ENCODE measurements at regions not wholly inside any gene's neighbourhood (a gene's known extent, or its start where the extent isn't known, plus 50 kb on each side); places are given as distances from the start of the nearest gene placed in this dataset.

DNA sequence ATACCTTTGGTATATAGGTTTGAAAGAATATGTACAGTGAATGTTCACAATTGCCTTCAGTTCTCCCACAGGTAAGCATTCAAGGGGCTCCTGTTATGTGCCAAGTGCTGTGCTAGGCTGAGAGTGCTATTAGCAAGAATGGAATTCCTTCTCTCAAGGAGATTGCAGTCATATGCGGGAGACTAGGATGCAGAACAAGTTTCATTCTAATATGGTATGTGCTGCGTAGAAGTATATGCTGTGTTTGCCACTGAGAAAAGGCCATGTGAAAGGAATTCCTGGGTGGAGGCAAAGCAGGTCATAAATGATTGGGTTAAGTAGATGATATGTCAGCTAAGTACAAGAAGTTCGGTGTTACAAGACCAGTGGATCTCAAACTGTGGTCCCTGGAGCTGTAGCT, 303.0 kb downstream of the GPATCH2 start:
- H3K4me3 ChIP-seq: no peak overlapping the region
- no peaks in the 10 kb centered on the region for H3K9me3 ChIP-seq
- peaks cover 0 to 8% of the 10 kb centered on the region in 2 donors for H3K4me1 ChIP-seq
- H3K36me3 ChIP-seq: no peaks in the 10 kb centered on the region
- no peak for DNase-seq (ENCODE audit: low spot score)
- H3K27me3 ChIP-seq: no peaks in the 10 kb centered on the region
- TF ChIP-seq, protein P1, sequence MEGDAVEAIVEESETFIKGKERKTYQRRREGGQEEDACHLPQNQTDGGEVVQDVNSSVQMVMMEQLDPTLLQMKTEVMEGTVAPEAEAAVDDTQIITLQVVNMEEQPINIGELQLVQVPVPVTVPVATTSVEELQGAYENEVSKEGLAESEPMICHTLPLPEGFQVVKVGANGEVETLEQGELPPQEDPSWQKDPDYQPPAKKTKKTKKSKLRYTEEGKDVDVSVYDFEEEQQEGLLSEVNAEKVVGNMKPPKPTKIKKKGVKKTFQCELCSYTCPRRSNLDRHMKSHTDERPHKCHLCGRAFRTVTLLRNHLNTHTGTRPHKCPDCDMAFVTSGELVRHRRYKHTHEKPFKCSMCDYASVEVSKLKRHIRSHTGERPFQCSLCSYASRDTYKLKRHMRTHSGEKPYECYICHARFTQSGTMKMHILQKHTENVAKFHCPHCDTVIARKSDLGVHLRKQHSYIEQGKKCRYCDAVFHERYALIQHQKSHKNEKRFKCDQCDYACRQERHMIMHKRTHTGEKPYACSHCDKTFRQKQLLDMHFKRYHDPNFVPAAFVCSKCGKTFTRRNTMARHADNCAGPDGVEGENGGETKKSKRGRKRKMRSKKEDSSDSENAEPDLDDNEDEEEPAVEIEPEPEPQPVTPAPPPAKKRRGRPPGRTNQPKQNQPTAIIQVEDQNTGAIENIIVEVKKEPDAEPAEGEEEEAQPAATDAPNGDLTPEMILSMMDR (IDR thresholded peaks at IDR 0.05): no peak
- H3K27ac ChIP-seq: no peak overlapping the region

DNA sequence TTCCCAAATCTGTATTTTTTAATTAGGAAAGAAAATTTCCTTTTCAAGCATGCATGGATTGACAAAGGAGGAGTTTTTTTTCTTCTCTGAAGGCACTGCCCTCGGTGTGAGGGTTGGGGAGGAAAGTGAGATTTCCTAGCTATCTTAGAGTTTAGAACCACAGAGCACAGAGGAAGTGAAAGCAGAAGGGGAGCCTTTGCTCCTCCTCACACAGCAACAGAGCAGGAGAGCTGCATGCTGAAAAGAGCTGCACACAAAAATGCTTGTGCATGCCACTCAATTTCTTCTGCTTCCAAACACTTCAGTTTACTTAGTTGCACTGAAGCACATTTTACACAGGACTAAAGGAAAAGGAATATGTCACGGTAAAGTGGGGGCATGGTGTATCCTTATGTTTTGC, 308.1 kb downstream of the GPATCH2 start:
- no peak overlapping the region for H3K27ac ChIP-seq
- no peak overlapping the region for H3K4me3 ChIP-seq
- H3K9me3 ChIP-seq: no peaks in the 10 kb centered on the region
- H3K27me3 ChIP-seq: no peaks in the 10 kb centered on the region
- no peaks in the 10 kb centered on the region for H3K4me1 ChIP-seq
- H3K36me3 ChIP-seq: no peaks in the 10 kb centered on the region
- no peak for DNase-seq (ENCODE audit: low spot score)
- TF ChIP-seq, protein P1 (IDR thresholded peaks at IDR 0.05): no peak

DNA sequence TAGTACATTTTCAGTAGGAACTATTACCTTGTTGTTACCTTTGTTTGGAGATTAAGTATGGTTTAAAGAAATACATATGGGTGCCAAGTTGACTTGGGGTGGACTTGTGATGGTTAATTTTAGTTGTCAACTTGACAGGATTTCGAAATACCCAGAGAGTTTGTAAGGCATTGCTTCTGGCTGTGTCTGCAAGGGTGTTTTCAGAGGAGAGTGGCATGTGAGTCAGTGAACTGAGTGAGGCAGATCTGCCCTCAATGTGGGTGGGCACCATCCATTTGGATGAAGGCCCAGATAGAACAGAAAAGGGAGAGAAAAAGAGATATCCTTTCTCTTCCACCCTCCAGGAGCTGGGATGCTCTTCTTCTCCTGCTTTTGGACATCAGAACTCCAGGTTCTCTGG, 315.5 kb downstream of the GPATCH2 start:
- H3K4me3 ChIP-seq: no peak overlapping the region
- no peak overlapping the region for H3K27ac ChIP-seq
- no peaks in the 10 kb centered on the region for H3K9me3 ChIP-seq
- H3K4me1 ChIP-seq: no peaks in the 10 kb centered on the region
- H3K36me3 ChIP-seq: no peaks in the 10 kb centered on the region
- DNase-seq (ENCODE audit: low spot score): no peak
- no peaks in the 10 kb centered on the region for H3K27me3 ChIP-seq
- TF ChIP-seq, protein P1 (IDR thresholded peaks at IDR 0.05): no peak

DNA sequence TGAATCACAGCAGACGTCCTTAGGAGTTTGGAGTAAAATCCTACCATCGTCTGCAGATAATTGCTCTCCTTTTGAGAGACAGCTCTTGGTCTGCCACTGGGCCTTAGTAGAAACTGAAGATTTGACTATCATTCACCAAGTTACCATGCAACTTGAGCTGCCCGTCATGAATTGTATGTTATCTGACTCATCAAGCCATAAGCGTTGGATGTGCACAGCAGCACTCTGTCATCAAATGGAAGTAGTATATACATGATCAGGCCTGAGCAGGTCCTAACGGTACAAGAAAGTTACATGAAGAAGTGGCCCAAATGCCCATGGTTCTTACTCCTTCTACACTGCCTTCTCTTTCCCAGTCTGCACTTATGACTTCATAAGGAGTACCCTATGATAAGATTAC, 317.8 kb downstream of the GPATCH2 start:
- no peak overlapping the region for H3K27ac ChIP-seq
- no peaks in the 10 kb centered on the region for H3K36me3 ChIP-seq
- TF ChIP-seq, protein P1 (IDR thresholded peaks at IDR 0.05): no peak
- no peak overlapping the region for H3K4me3 ChIP-seq
- DNase-seq (ENCODE audit: low spot score): no peak
- no peaks in the 10 kb centered on the region for H3K27me3 ChIP-seq
- H3K9me3 ChIP-seq: no peaks in the 10 kb centered on the region
- H3K4me1 ChIP-seq: no peaks in the 10 kb centered on the region

DNA sequence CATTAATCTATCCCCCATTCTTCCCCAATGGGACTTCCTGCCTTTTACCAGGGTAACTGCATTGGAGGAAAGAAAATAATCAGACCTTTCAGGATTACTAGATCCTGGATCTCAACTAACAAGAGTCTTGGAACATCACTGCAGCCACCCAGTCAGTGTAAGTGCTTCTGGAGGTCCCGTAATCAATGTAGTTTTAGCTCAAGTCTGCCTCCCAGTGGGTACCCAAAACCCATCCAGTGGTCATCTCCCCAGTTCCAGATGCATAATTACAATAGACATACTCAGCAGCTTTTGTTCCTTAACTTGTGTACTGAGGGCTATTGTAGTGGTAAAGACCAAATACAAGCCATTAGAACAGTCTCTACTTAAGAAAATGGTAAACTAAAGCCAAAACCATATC, 319.1 kb downstream of the GPATCH2 start:
- Histone ChIP-seq H3K9me3 (no peaks in the 10 kb centered on the region), H3K27me3 (no peaks in the 10 kb centered on the region), H3K27ac (no peak overlapping the region), H3K4me1 (no peaks in the 10 kb centered on the region), H3K36me3 (no peaks in the 10 kb centered on the region), H3K4me3 (no peak overlapping the region)
- no peak for DNase-seq (ENCODE audit: low spot score)
- TF ChIP-seq, protein P1 (IDR thresholded peaks at IDR 0.05): no peak

DNA sequence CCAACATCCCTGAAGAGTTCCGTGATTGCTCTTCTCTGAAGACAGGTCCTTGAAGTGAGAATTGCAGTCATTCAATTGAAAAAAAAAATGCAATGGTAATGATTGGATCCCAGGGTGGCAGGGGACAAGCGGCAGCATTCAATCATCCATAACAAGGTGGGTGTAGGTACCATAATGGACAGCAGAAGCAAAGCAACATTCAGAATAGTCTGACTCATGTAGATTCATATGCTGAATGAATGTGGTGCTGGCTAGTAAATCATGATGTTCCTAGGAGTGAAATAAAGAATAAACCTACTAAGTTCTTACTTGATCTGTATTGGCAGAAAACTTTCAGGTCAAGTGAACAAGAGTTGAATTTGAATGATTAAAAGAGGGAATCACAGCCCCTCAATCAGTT, 319.6 kb downstream of the GPATCH2 start:
- TF ChIP-seq, protein P1 (IDR thresholded peaks at IDR 0.05): no peak
- DNase-seq (ENCODE audit: low spot score): no peak
- Histone ChIP-seq H3K27me3 (no peaks in the 10 kb centered on the region), H3K9me3 (no peaks in the 10 kb centered on the region), H3K4me1 (no peaks in the 10 kb centered on the region), H3K36me3 (no peaks in the 10 kb centered on the region), H3K4me3 (no peak overlapping the region), H3K27ac (no peak overlapping the region)
